PC-9 (cell line): ENCODE measurements at regions not wholly inside any gene's neighbourhood (a gene's known extent, or its start where the extent isn't known, plus 50 kb on each side); places are given as distances from the start of the nearest gene placed in this dataset.

ENCODE experiments used
- BruUV-seq: library from RNA; stranded (reverse); fragments of 400-500 nt; replicated peaks from 2 replicates; lab custom pipeline; 2021; lab: Mats Ljungman, UMichigan
- CTCF ChIA-PET: fragments of 300-600 bp; sonication (Branson Sonifier 250); formaldehyde crosslinking; loops from one replicate; lab custom pipeline; 2022; ENCODE audit warnings: antibody characterized with exemption; lab: Charles Lee
- POLR2A ChIA-PET: fragments of 300-600 bp; sonication (Branson Sonifier 250); formaldehyde crosslinking; loops from one replicate; lab custom pipeline; 2022; ENCODE audit warnings: antibody characterized with exemption; ENCODE audit not compliant: unreplicated experiment; lab: Charles Lee
- DNase-seq, 2 experiments: peaks; one replicate each; pipeline versions ENCODE4 v3.0.0 to v3.0.0-alpha.2; 2015 to 2022; ENCODE audit warnings: mixed read lengths in 1 of 2
- H2AFZ ChIP-seq: fragments of 200-600 bp; sonication (generic); 2 replicates; pipeline ENCODE4 v1.8.1; 2017; ENCODE audit warnings: antibody characterized with exemption
- H3F3A ChIP-seq: fragments of 200-600 bp; sonication (generic); 2 replicates; pipeline ENCODE4 v1.8.1; 2017; ENCODE audit warnings: antibody characterized with exemption, mild to moderate bottlenecking, low read depth; ENCODE audit not compliant: insufficient read depth
- H3K27ac ChIP-seq: fragments of 200-600 bp; sonication (generic); 2 replicates; pipeline ENCODE4 v1.6.1; 2016; ENCODE audit warnings: mixed run types
- H3K27me3 ChIP-seq: fragments of 200-600 bp; sonication (generic); 2 replicates; pipeline ENCODE4 v1.6.1; 2016; ENCODE audit warnings: low read depth, mixed run types; ENCODE audit not compliant: insufficient read depth
- H3K36me3 ChIP-seq: fragments of 200-600 bp; sonication (generic); 2 replicates; pipeline ENCODE4 v1.6.1; 2016; ENCODE audit warnings: low read depth, mixed run types
- H3K4me1 ChIP-seq: fragments of 200-600 bp; sonication (generic); replicated peaks from 2 replicates; pipeline ENCODE4 v1.6.1; 2016; ENCODE audit warnings: mixed run types; ENCODE audit not compliant: insufficient read depth
- H3K4me2 ChIP-seq: fragments of 200-600 bp; sonication (generic); 2 replicates; pipeline ENCODE4 v1.6.1; 2017; ENCODE audit warnings: mixed run types
- H3K4me3 ChIP-seq: fragments of 200-600 bp; sonication (generic); 2 replicates; pipeline ENCODE4 v1.6.1; 2016; ENCODE audit warnings: mixed run types
- H3K79me2 ChIP-seq: fragments of 200-600 bp; sonication (generic); 2 replicates; pipeline ENCODE4 v1.6.1; 2017; ENCODE audit warnings: low read depth, mixed run types
- H3K9me2 ChIP-seq: fragments of 200-600 bp; sonication (generic); 2 replicates; pipeline ENCODE4 v1.8.1; 2017; ENCODE audit warnings: mild to moderate bottlenecking; ENCODE audit not compliant: insufficient read depth
- H3K9me3 ChIP-seq: fragments of 200-600 bp; sonication (generic); 2 replicates; pipeline ENCODE4 v1.8.1; 2016; ENCODE audit warnings: low read depth; ENCODE audit not compliant: insufficient read depth
- H4K20me1 ChIP-seq: fragments of 200-600 bp; sonication (generic); 2 replicates; pipeline ENCODE4 v1.8.1; 2017; ENCODE audit not compliant: insufficient read depth
- EZH2 ChIP-seq: fragments of 200-600 bp; sonication (generic); IDR thresholded peaks from 2 replicates; pipeline ENCODE4 v1.8.0; 2017; ENCODE audit warnings: antibody characterized with exemption, low read depth
- intact Hi-C: fragments of 100-400 bp; cut with micrococcal nuclease; formaldehyde crosslinking; loops from one replicate; pipeline ENCODE4 v1.10.0; 2022; ENCODE audit not compliant: unreplicated experiment
- TF ChIP-seq, protein P1 (sequence below): fragments of 200-600 bp; sonication (generic); conservative IDR thresholded peaks from 2 replicates; pipeline ENCODE4 v1.6.1; 2017; ENCODE audit warnings: mixed run types, antibody characterized with exemption, mild to moderate bottlenecking, moderate library complexity

DNA sequence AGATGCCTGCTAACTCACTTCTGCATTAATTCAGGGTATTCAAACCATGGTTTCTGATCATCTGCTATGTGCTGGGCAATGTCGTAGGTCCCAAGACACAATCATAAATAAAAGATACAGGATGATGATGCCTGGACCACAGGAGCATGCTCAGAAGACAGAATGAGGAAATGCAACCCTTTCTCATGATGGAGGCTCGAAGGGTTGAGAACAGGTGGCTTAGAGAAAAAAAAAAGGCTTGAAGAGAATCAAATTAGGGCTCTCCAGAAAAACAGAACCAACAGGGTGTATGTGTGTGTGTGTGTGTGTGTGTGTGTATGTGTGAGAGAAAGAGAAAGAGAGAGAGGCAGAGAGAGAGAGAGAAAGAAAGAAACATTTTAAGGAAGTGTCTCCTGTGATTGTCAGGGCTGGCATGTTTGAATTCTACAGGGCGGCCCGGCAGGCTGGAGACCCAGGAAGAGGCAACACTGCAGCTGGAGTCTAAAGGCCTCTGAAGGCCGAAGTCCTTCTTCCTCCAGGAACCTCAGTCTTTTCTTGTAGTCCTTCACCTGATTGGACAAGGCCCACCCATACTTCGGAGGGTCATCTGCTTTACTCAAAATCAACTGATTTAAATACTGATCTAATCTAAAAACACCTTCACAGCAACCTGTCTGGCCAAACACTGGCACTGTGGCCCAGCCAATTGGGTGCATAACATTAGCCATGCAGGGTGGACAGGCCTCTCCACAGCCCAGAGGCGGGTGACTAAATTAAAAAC, 143.8 kb downstream of the ERMARD start:
- Histone ChIP-seq H3K9me2 (no peaks in the 10 kb centered on the region), H3K4me1 (no peaks in the 10 kb centered on the region), H3K36me3 (no peaks in the 10 kb centered on the region), H2AFZ (no peak overlapping the region), H4K20me1 (no peaks in the 10 kb centered on the region), H3K79me2 (no peaks in the 10 kb centered on the region), H3K27me3 (peaks cover 66% of the 10 kb centered on the region), H3K9me3 (no peaks in the 10 kb centered on the region), H3F3A (no peaks in the 10 kb centered on the region), H3K4me2 (no peak overlapping the region), H3K4me3 (no peak overlapping the region), H3K27ac (no peak overlapping the region)
- DNase-seq, result no peak
- intact Hi-C loops, result no loop called here
- ChIA-PET CTCF (no interaction called here), POLR2A (no interaction called here)
- BruUV-seq, result no TSS peak
- TF ChIP-seq, protein P1, sequence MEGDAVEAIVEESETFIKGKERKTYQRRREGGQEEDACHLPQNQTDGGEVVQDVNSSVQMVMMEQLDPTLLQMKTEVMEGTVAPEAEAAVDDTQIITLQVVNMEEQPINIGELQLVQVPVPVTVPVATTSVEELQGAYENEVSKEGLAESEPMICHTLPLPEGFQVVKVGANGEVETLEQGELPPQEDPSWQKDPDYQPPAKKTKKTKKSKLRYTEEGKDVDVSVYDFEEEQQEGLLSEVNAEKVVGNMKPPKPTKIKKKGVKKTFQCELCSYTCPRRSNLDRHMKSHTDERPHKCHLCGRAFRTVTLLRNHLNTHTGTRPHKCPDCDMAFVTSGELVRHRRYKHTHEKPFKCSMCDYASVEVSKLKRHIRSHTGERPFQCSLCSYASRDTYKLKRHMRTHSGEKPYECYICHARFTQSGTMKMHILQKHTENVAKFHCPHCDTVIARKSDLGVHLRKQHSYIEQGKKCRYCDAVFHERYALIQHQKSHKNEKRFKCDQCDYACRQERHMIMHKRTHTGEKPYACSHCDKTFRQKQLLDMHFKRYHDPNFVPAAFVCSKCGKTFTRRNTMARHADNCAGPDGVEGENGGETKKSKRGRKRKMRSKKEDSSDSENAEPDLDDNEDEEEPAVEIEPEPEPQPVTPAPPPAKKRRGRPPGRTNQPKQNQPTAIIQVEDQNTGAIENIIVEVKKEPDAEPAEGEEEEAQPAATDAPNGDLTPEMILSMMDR, result no peak
- TF ChIP-seq EZH2, result no peak

DNA sequence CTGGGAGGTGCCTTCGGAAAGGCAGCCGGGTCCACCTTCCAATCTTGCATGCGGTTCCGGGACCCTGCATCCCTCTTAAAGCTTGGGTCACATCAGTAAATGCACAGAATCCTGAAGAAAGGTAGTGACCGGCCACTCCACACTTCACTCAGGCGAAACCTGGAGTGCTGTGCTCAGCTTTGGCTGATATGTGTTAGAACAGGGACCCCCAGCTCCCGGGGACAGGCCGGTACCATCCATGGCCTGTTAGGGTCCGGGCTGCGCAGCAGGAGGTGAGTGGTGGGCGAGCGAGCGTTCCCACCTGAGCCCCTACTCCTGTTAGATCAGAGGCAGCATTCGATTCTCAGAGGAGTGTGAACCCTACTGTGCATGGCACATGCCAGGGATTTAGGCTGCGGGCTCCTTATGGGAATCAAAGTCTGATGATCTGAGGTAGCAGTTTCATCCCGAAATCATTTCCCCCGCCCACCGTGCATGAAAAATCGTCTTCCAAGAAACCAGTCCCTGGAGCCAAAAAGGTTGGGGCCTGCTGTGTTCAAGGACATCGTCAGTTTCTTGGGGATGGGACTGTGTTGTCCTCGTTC, 143.0 kb downstream of the ERMARD start:
- ChIA-PET POLR2A (no interaction called here), CTCF (no interaction called here)
- Histone ChIP-seq H4K20me1 (no peaks in the 10 kb centered on the region), H3K36me3 (no peaks in the 10 kb centered on the region), H3K79me2 (no peaks in the 10 kb centered on the region), H3K4me1 (no peaks in the 10 kb centered on the region), H3K9me2 (no peaks in the 10 kb centered on the region), H3K4me3 (no peak overlapping the region), H3K27me3 (peaks cover 72% of the 10 kb centered on the region), H3K27ac (no peak overlapping the region), H3K9me3 (no peaks in the 10 kb centered on the region), H3F3A (no peaks in the 10 kb centered on the region), H3K4me2 (no peak overlapping the region), H2AFZ (no peak overlapping the region)
- no TSS peak for BruUV-seq
- TF ChIP-seq, protein P1, result no peak
- TF ChIP-seq EZH2, result no peak
- DNase-seq, result no peak
- intact Hi-C loops, result no loop called here

DNA sequence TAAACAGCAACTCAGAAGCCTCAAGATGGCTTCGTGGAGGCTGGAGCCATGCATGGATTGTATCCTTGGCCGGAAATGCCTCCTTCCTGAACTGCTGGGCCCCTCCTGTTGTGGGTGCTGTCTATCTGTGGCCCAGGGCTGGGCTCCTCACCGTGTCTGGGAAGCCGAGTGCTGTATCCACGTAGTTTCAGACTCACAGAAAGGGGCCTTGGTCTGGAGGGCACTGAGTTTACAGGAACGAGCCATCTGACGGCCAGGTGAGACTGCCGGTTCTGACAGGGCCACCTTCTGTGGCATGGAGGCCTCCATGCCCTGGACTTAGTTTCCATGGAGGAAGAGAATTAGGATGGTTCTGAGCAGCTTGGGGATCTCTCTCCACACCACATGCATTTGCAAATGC, 142.2 kb downstream of the ERMARD start:
- CTCF ChIA-PET, result no interaction called here
- Histone ChIP-seq H3K27me3 (peaks cover 72% of the 10 kb centered on the region), H3K9me2 (no peaks in the 10 kb centered on the region), H3K4me2 (no peak overlapping the region), H3K9me3 (no peaks in the 10 kb centered on the region), H2AFZ (no peak overlapping the region), H3K4me3 (no peak overlapping the region), H4K20me1 (no peaks in the 10 kb centered on the region), H3K36me3 (no peaks in the 10 kb centered on the region), H3K4me1 (no peaks in the 10 kb centered on the region), H3F3A (no peaks in the 10 kb centered on the region), H3K27ac (no peak overlapping the region), H3K79me2 (no peaks in the 10 kb centered on the region)
- no TSS peak for BruUV-seq
- intact Hi-C loops, result no loop called here
- DNase-seq, result no peak
- POLR2A ChIA-PET, result no interaction called here
- TF ChIP-seq, protein P1, result no peak
- no peak for TF ChIP-seq EZH2
